ENCODE measurements at regions not wholly inside any gene's neighbourhood (a gene's known extent, or its start where the extent isn't known, plus 50 kb on each side); places are given as distances from the start of the nearest gene placed in this dataset.

- no peak for DNase-seq
Observed at GRCh38 chr2:107393516-107393915, 433.2 kb upstream of the RGPD4 start.

- DNase-seq, result peak in 1 of 3 experiments; percentile 2
Observed at GRCh38 chr2:107398683-107399082, 428.0 kb upstream of the RGPD4 start.

DNA sequence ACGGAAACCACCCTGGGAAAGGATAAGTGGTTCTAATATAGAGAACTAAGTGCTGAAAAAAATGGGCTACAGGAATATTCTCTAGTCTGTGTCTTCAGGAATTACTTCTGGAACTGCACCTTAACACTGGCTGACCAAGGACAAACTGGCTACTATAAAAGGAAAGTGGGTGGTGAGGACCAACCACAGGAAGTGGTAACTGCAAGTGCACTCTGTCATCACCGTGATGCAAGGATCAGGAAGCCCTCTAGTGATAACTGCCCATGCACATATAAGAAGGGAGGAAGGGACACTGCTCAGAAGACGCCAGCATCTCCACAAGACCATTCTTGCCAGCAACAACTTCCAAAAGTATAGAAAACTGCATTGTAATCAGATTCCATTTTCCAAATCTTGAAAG is 424.4 kb upstream of the RGPD4 start:
- DNase-seq, result no peak

DNA sequence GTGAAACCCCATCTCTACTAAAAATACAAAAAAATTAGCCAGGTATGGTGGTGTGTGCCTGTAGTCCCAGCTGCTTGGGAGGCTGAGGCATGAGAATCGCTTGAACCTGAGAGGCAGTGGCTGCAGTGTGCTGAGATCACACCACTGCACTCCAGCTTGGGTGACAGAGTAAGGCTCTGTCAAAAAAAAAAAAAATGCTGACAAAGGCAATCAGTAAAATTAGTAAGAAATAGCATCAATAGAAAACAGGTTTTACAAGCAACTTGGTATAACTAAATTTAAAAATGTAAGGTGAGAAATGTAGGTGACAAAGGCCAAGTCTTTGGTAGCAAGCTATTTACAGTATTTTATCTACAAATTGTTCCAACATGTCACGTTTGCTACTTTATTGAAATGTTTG is 421.4 kb upstream of the RGPD4 start:
- DNase-seq, result no peak

DNA sequence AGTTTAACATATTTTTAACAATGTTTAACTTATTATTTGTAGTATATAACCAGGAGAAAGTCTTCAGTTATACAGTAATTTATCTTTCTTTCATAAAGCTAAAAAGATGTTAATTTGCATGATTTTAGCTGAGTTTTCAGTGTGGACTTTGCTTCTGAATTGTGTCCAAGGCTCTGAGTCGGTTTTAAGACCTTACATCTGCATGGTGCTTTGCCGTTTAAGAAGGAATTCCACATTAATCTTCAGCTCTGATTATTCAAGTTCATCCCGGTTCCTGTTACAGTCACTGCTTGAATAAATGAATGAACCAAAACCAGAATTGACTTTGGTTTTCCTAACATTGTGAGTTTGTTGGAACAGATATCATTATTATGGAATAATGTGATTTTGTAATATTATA is 419.7 kb upstream of the RGPD4 start:
- DNase-seq, result no peak

GRCh38 chr2:107407974-107408373 is 418.7 kb upstream of the RGPD4 start:
- DNase-seq, result no peak

DNA sequence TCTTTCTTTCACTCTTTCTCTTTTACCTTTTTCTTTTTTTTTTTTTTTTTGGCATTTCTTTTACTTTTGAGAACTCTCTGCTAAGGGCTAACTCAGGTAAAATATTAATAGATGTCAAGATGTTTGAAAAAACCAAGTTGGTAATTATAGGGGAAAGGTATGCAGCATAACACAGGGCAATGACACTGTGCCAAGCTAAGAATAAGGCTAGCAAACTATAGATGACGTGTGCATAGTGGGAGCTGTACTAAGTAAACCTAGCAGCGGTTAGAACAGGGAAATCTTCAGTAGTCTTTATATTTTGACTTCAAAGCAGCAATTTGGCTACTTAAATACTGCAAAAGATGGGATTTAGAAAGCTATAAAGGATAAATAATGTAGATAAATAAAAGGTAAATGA is 415.4 kb upstream of the RGPD4 start:
- DNase-seq, result no peak

DNA sequence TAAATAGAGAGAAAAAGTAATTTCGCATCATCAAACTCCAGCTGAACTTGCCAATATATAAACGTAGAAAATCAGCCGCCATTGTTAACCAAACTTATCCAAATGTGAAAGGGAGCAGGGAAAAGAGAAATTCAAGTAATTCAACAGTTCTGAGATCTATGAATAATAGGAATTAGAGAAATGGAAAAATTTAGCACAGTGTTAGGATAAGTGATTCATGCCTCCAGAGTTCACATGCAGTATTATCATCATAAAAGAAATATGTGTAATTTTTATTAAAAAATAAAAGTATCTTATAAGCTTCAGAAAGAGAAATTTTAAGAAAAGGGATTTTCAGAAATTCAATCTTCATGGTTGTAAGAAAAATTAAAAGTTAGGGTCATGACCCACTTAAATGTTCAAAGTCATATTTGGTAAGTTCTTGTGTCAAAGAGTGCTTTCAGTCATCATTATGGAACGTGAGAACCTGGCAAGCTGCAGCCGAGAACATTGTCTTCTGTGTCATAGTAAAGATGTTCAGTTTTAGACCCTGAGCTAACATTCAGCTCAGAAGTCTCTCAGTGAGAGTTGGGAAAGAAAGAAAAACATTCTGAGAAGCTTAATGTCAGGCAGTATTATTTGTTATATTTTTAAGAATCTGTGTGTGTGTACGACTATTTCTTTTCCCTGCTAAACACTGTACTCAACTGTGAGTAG is 414.3 kb upstream of the RGPD4 start:
- DNase-seq, result no peak

- DNase-seq, result no peak
Observed at GRCh38 chr2:107412981-107413380, 413.7 kb upstream of the RGPD4 start.

- no peak for DNase-seq
Observed at GRCh38 chr2:107414376-107414775, 412.3 kb upstream of the RGPD4 start.

- DNase-seq, result peak in 1 of 3 experiments; percentile 26
Observed at GRCh38 chr2:107418708-107419107, 408.0 kb upstream of the RGPD4 start.

DNA sequence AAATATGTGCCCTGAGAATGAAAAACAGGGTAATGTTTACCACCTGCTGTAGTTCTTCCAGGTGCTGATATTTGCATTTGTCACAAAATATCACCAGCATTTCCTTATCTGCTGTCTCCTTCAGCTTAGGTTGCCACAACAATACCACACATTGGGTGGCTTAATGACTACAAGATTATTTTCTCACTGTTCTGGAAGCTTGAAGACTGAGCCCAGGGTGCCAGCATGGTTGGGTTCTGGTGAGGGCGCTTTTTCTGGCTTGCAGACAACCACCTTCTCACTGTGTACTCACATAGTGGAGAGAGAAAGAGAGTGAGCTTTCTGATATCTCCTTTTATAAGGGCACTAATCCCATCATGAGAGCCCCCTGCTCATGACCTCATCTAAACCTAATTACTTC is 407.5 kb upstream of the RGPD4 start:
- DNase-seq, result peak in 1 of 3 experiments; percentile 21

GRCh38 chr2:107428781-107429180 is 397.9 kb upstream of the RGPD4 start:
- no peak for DNase-seq

DNA sequence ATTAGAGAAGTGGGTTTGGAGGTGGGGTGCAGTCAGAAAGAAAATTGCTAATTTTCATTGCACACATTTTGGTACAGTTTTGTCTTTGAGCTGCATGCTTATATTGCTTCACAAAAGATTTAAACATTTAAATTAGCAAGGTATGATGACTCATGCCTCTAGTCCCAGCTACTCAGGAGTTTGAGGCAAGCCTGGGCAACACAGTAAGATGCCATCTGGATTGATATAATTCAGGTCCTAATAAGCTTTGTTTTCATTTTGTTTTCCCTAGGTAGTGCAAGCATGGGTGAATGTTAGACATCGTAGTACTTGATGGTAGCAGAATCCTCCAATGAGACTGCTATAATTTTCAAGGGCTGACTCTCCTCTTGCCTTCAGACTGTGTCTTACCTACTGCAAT is 396.7 kb upstream of the RGPD4 start:
- no peak for DNase-seq

DNA sequence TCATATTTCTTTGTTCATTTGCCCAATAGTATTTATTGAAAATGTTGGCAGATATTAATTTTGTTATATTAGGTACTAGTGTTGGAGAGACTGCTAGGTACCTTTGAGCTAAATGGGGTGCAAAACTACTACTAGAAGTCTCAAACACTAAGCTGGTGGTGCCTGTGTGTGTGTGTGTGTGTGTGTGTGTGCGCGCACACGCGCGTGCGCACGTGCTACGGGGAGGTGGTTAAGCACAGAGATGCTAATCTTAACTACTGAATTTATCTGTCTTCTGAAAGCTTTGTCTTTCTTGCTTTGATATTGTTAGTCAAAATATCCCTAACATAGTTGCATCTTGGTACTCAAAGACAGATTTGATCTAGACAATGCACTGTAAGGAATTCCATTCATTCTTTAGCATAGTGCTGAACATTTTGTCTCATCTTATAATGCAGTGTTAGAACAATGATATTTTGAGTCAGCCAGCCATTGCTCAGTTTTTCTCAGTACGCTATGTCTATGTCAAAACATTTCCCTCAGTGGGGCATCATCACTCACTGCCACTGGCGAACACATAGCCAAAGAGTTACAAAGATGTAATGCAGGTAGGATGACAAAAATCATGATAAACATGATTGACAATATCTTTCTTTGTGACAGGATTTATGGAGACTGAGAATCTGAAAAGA is 396.0 kb upstream of the RGPD4 start:
- DNase-seq, result no peak

DNA sequence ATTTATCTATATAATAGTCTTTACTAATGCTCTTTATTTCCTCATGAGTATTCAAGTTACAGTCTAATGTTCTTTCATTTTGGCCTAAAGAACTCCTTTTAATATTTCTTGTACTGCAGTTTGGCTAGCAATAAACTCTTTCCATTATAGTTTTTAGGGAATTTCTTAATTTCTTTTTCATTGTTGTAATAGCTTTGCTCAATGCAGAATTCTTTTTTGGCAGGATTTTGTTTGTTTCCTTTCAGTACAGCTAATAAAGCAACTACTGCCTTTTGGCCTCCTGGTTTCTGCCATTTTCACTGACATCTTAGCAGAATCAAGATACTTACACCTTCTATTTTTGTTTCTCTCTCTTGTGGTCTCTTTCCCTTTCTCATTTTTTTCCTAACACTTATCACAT is 390.4 kb upstream of the RGPD4 start:
- no peak for DNase-seq

- DNase-seq, result no peak
Observed at GRCh38 chr2:107437265-107437664, 389.4 kb upstream of the RGPD4 start.

GRCh38 chr2:107437807-107438206 is 388.9 kb upstream of the RGPD4 start:
- no peak for DNase-seq

DNA sequence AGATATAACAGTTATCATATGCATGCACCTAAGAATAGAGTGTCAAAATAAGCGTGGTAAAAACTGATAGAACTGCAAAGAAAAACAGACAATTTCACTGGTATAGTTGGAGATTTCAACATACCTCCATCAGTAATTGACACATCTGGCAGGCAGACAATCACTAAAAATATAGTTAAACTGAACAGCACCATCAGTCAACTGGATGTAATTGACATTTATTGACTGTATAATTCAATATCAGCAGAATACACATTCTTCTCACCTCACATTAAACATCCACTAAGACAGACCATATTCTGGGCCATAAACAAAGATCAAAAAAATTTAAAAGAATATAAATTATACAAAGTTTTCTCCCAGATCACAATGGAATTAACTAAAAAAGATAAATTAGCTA is 378.5 kb upstream of the RGPD4 start:
- no peak for DNase-seq

DNA sequence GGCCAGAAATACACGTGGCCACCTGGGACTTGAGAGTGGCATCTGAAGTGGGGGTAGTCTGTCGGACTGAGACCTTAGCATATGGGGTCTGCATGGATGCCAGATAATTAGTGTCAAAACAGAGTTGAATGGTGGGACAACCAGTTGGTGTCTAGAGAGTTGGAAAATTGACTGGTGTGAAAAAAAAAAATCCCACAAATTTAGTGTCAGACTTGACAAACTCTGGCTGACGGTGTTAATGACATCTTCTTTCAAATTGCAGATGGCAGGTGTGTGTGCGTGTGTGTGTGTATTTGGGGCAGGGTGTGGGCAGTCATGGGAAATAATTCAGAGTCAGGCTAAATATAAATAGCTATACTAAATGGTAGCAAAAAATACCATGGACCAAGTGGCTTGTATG is 365.4 kb upstream of the RGPD4 start:
- no peak for DNase-seq

DNA sequence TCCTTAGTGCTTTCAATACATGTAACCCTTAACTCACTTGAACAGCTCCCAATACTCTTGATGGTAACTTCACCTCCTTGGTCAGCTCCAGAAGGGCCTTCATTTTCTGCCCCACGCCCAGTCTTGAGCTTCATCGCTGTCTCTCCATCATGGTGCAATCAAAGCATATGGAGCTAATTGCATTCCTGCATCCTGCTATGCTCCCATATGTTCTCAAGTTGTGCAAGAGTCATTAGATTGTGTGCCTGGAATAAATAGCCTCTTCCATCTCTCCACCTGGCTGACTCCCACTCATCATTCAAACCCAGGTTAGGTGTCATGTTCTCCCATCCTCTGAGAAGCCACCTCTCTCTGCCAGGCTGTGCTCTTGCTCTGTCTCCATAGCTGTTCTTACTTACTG is 364.5 kb upstream of the RGPD4 start:
- DNase-seq, result no peak

GRCh38 chr2:107466241-107466640 is 360.5 kb upstream of the RGPD4 start:
- DNase-seq, result no peak

DNA sequence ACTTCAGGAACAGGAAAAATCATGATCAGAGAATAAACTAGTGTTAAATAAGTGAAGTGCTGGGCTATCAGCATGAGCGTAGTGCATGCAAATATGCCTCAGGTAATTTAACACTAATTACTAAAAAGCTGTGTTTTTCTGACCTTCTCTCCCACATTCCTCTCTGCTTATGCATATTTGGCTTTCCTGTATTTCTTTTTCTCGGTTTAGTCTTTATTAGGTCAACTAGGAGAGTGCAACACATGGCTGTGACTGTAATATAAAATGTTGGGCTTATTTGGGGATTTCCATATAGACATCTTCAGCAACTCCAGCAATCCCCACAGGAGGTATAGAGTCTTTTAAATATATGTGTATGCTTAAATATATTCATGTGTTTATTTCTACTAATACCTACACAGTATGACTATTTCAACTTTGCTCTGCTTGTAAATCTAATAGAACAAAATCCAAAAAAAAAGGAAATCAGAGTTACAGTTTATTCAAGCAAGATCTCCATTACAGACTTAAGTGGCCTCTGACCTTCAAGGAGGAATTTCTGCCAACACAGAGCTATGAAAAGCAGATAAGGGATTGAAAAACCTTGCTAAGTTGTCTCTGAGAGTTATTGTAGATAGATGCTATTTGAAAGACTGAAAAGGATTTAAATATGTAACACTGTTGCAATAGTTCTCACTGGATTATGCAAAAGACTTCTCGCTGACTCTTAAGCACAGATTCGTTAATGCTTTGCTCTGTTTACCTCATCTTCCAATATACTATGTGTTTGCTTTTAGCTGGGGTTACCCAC is 359.5 kb upstream of the RGPD4 start:
- DNase-seq, result no peak

DNA sequence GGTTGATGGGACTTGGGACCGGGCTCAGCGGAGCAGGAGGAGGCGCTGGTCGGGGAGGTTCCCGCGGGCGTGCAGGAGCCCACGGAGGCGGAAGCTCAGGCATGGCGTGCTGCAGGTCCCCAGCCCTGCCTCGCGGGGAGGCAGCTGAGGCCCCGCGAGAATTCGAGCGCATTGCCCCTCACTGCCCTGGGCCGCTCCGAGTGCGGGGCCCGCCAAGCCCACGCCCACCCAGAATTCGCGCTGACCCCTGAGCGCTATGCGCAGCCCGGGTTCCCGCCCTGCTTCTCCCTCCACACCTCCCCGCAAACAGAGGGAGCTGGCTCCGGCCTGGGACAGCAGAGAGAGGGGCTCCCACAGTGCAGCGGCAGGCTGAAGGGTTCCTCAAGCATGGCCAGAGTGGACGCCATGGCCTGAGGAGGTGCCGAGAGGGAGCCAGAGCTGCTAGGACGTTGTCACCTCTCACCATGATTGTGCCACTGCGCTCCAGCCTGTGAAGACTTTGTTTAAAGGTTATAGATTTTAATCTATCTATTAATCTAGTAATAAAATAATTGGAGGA is 357.2 kb upstream of the RGPD4 start:
- no peak for DNase-seq
